GM23248 (cell line): ENCODE measurements at regions not wholly inside any gene's neighbourhood (a gene's known extent, or its start where the extent isn't known, plus 50 kb on each side); places are given as distances from the start of the nearest gene placed in this dataset.

Experiments used
- DNase-seq: peaks from one replicate; pipeline ENCODE4 v3.0.0-alpha.2; 2015
- H2AFZ ChIP-seq: fragments of 200-600 bp; sonication (generic); 2 replicates; pipeline ENCODE4 v1.6.1; 2016; ENCODE audit warnings: antibody characterized with exemption
- H3F3A ChIP-seq: fragments of 200-600 bp; sonication (generic); 2 replicates; pipeline ENCODE4 v1.6.1; 2016; ENCODE audit warnings: mild to moderate bottlenecking, antibody characterized with exemption, mixed run types; ENCODE audit not compliant: insufficient read depth
- H3K27ac ChIP-seq: fragments of 200-600 bp; sonication (generic); 2 replicates; pipeline ENCODE4 v1.5.1; 2016; ENCODE audit warnings: mild to moderate bottlenecking
- H3K27me3 ChIP-seq: fragments of 200-600 bp; sonication (generic); replicated peaks from 2 replicates; pipeline ENCODE4 v1.6.1; 2016; ENCODE audit warnings: mild to moderate bottlenecking; ENCODE audit not compliant: insufficient read depth
- H3K36me3 ChIP-seq: fragments of 200-600 bp; sonication (generic); 2 replicates; pipeline ENCODE4 v1.6.1; 2016; ENCODE audit warnings: low read depth, mild to moderate bottlenecking
- H3K4me1 ChIP-seq: fragments of 200-600 bp; sonication (generic); 2 replicates; pipeline ENCODE4 v1.6.1; 2016; ENCODE audit warnings: mild to moderate bottlenecking; ENCODE audit not compliant: insufficient read depth
- H3K4me2 ChIP-seq: fragments of 200-600 bp; sonication (generic); one replicate; pipeline ENCODE4 v1.6.1; 2016; ENCODE audit warnings: mild to moderate bottlenecking; ENCODE audit not compliant: unreplicated experiment
- H3K4me3 ChIP-seq: fragments of 200-600 bp; sonication (generic); 2 replicates; pipeline ENCODE4 v1.5.1; 2016; ENCODE audit warnings: mild to moderate bottlenecking
- H3K79me2 ChIP-seq: fragments of 200-600 bp; sonication (generic); 2 replicates; pipeline ENCODE4 v1.6.1; 2016; ENCODE audit warnings: mild to moderate bottlenecking; ENCODE audit not compliant: insufficient read depth
- H3K9ac ChIP-seq: fragments of 200-600 bp; sonication (generic); 2 replicates; pipeline ENCODE4 v1.6.1; 2016; ENCODE audit warnings: mild to moderate bottlenecking
- H3K9me2 ChIP-seq: fragments of 200-600 bp; sonication (generic); 2 replicates; pipeline ENCODE4 v1.6.1; 2016; ENCODE audit warnings: mixed run types, mild to moderate bottlenecking, moderate library complexity; ENCODE audit not compliant: insufficient read depth
- H3K9me3 ChIP-seq: fragments of 200-600 bp; sonication (generic); one replicate; pipeline ENCODE4 v1.6.1; 2017; ENCODE audit warnings: low read depth
- H4K20me1 ChIP-seq: fragments of 200-600 bp; sonication (generic); 2 replicates; pipeline ENCODE4 v1.6.0; 2016; ENCODE audit not compliant: insufficient read depth
- EZH2 ChIP-seq: fragments of 200-600 bp; sonication (generic); IDR thresholded peaks from 2 replicates; pipeline ENCODE4 v1.6.1; 2018; ENCODE audit warnings: antibody characterized with exemption, mild to moderate bottlenecking; ENCODE audit not compliant: insufficient read depth, poor library complexity, severe bottlenecking
- EZH2phosphoT487 ChIP-seq: fragments of 200-600 bp; sonication (generic); IDR thresholded peaks from 2 replicates; pipeline ENCODE4 v1.6.1; 2018; ENCODE audit warnings: antibody characterized with exemption, moderate library complexity, mild to moderate bottlenecking, low read depth; ENCODE audit not compliant: insufficient read depth
- WGBS, 2 experiments: methylation state at CpG; one replicate each; pipeline ENCODE4 v1.1.6; 2015 to 2017; ENCODE audit warnings: low lambda C conversion rate in 2 of 2, low coverage in 1 of 2; ENCODE audit errors: missing lambda C conversion rate in 2 of 2; 5-methylcytosine and 5-hydroxymethylcytosine counted together
- in situ Hi-C: fragments of 300-500 bp; cut with MboI; formaldehyde crosslinking; loops from 2 replicates; pipeline ENCODE4 v1.15.0; 2020

GRCh38 chr14:87863047-87863446 lies 129.9 kb downstream of the GALC start:
- Histone ChIP-seq H3K4me3 (no peak overlapping the region), H3K9me2 (no peaks in the 10 kb centered on the region), H3K27ac (no peak overlapping the region), H3K9me3 (no peaks in the 10 kb centered on the region), H4K20me1 (no peaks in the 10 kb centered on the region), H2AFZ (no peak overlapping the region), H3K36me3 (no peaks in the 10 kb centered on the region), H3K27me3 (no peaks in the 10 kb centered on the region), H3F3A (peaks cover under 1% of the 10 kb centered on the region; the same call in 1 of the 2 replicates), H3K4me2 (no peak overlapping the region), H3K4me1 (no peaks in the 10 kb centered on the region), H3K9ac (no peak overlapping the region), H3K79me2 (no peaks in the 10 kb centered on the region)
- TF ChIP-seq EZH2phosphoT487 (no peak), EZH2 (no peak)
- DNase-seq = no peak
- in situ Hi-C loops = no loop called here
- 75 to 93% methylated on average over 3 of the region's 3 CpGs for WGBS, 2 experiments

GRCh38 chr14:87852107-87852506 lies 140.9 kb downstream of the GALC start:
- H3K27ac ChIP-seq = no peak overlapping the region

GRCh38 chr14:87851190-87851589 lies 141.8 kb downstream of the GALC start:
- TF ChIP-seq EZH2phosphoT487 (no peak), EZH2 (no peak)
- 17 to 22% methylated on average over 2 of the region's 2 CpGs for WGBS, 2 experiments
- no peaks in the 10 kb centered on the region for H4K20me1 ChIP-seq
- no peak overlapping the region for H3K4me2 ChIP-seq
- H2AFZ ChIP-seq = no peak overlapping the region
- H3K9me3 ChIP-seq = no peaks in the 10 kb centered on the region
- H3K4me1 ChIP-seq = no peaks in the 10 kb centered on the region
- H3K36me3 ChIP-seq = no peaks in the 10 kb centered on the region
- in situ Hi-C loops = no loop called here
- H3K27me3 ChIP-seq = no peaks in the 10 kb centered on the region
- no peak overlapping the region for H3K27ac ChIP-seq
- H3K9ac ChIP-seq = no peak overlapping the region
- no peaks in the 10 kb centered on the region for H3K9me2 ChIP-seq
- no peaks in the 10 kb centered on the region for H3K79me2 ChIP-seq
- DNase-seq = no peak
- no peaks in the 10 kb centered on the region for H3F3A ChIP-seq
- no peak overlapping the region for H3K4me3 ChIP-seq

More at GRCh38 chr14:87852107-87852506, 140.9 kb downstream of the GALC start:
- 27 to 40% methylated on average over 3 of the region's 3 CpGs for WGBS, 2 experiments
- TF ChIP-seq EZH2phosphoT487 (no peak), EZH2 (no peak)
- Histone ChIP-seq H3K9me2 (no peaks in the 10 kb centered on the region), H2AFZ (no peak overlapping the region), H3K4me2 (no peak overlapping the region), H4K20me1 (no peaks in the 10 kb centered on the region), H3K27me3 (no peaks in the 10 kb centered on the region), H3K9ac (no peak overlapping the region), H3K36me3 (no peaks in the 10 kb centered on the region), H3K79me2 (no peaks in the 10 kb centered on the region), H3K9me3 (no peaks in the 10 kb centered on the region), H3K4me1 (no peaks in the 10 kb centered on the region), H3K4me3 (no peak overlapping the region), H3F3A (no peaks in the 10 kb centered on the region)
- DNase-seq = no peak
- in situ Hi-C loops = no loop called here

- Histone ChIP-seq H3K36me3 (no peaks in the 10 kb centered on the region), H3K79me2 (no peaks in the 10 kb centered on the region), H4K20me1 (no peaks in the 10 kb centered on the region), H3K9ac (no peak overlapping the region), H2AFZ (no peak overlapping the region), H3K9me3 (no peaks in the 10 kb centered on the region), H3K4me3 (no peak overlapping the region), H3K4me1 (no peaks in the 10 kb centered on the region), H3F3A (no peaks in the 10 kb centered on the region), H3K4me2 (no peak overlapping the region), H3K27me3 (no peaks in the 10 kb centered on the region), H3K27ac (no peak overlapping the region), H3K9me2 (no peaks in the 10 kb centered on the region)
- TF ChIP-seq EZH2 = no peak
- no peak for TF ChIP-seq EZH2phosphoT487
- DNase-seq = no peak
- in situ Hi-C loops = no loop called here
- WGBS, 2 experiments = 2 to 6% methylated on average over 4 of the region's 4 CpGs
These were observed 145.7 kb downstream of the GALC start for GRCh38 chr14:87847216-87847755.

- H3K27me3 ChIP-seq = no peaks in the 10 kb centered on the region
- no peak overlapping the region for H3K4me3 ChIP-seq
- H3K4me2 ChIP-seq = no peak overlapping the region
- no peaks in the 10 kb centered on the region for H3F3A ChIP-seq
- no peaks in the 10 kb centered on the region for H3K4me1 ChIP-seq
- no peak overlapping the region for H3K9ac ChIP-seq
- no peaks in the 10 kb centered on the region for H3K9me3 ChIP-seq
- TF ChIP-seq EZH2 (no peak), EZH2phosphoT487 (no peak)
- H3K27ac ChIP-seq = no peak overlapping the region
- no peaks in the 10 kb centered on the region for H4K20me1 ChIP-seq
- no peaks in the 10 kb centered on the region for H3K79me2 ChIP-seq
- H2AFZ ChIP-seq = no peak overlapping the region
- no peaks in the 10 kb centered on the region for H3K9me2 ChIP-seq
- H3K36me3 ChIP-seq = no peaks in the 10 kb centered on the region
- in situ Hi-C loops = no loop called here
- 55 to 67% methylated on average over 2 of the region's 2 CpGs for WGBS, 2 experiments
- no peak for DNase-seq
These were observed 152.1 kb downstream of the GALC start for GRCh38 chr14:87840906-87841305.
